Endothelial cell of umbilical vein (primary cell): ENCODE measurements at regions not wholly inside any gene's neighbourhood (a gene's known extent, or its start where the extent isn't known, plus 50 kb on each side); places are given as distances from the start of the nearest gene placed in this dataset.

Experiments used
- CTCF ChIP-seq, 2 donors: IDR thresholded peaks; 1 replicate in 1 of 2; 2 replicates in 1 of 2; pipeline ENCODE4 v1.5.1; 2011; ENCODE audit warnings: low read length in 2 of 2, mild to moderate bottlenecking in 2 of 2, moderate library complexity in 2 of 2, control low read depth in 1 of 2, inconsistent platforms in 1 of 2, low read depth in 1 of 2; ENCODE audit not compliant: insufficient read depth in 1 of 2; ENCODE audit errors: extremely low read depth in 1 of 2
- EZH2 ChIP-seq: IDR thresholded peaks from 2 replicates; pipeline ENCODE4 v1.6.1; 2012; ENCODE audit warnings: borderline replicate concordance, low read depth, mild to moderate bottlenecking, moderate library complexity, low read length, inconsistent platforms; ENCODE audit not compliant: severe bottlenecking
- FOS ChIP-seq: IDR thresholded peaks from 2 replicates; pipeline ENCODE4 v1.6.1; 2011; ENCODE audit warnings: mild to moderate bottlenecking, low read length, moderate library complexity, borderline replicate concordance; ENCODE audit not compliant: insufficient read depth
- JUN ChIP-seq: IDR thresholded peaks from 2 replicates; pipeline ENCODE4 v1.6.1; 2011; ENCODE audit warnings: borderline replicate concordance, low read depth; ENCODE audit not compliant: insufficient read length, insufficient read depth
- MAX ChIP-seq: IDR thresholded peaks from 2 replicates; pipeline ENCODE4 v1.6.1; 2011; ENCODE audit not compliant: insufficient read depth, insufficient read length
- POLR2A ChIP-seq: IDR thresholded peaks from 2 replicates; pipeline ENCODE4 v1.6.1; 2012; ENCODE audit warnings: low read depth, mild to moderate bottlenecking, control low read depth, low read length
- POLR2AphosphoS5 ChIP-seq: IDR thresholded peaks from 2 replicates; pipeline ENCODE4 v1.6.1; 2012; ENCODE audit warnings: low read depth, mild to moderate bottlenecking, control low read depth, low read length, moderate library complexity; ENCODE audit not compliant: insufficient read depth

GRCh38 chr15:53395871-53396270, 363.6 kb downstream of the WDR72 start:
- TF ChIP-seq CTCF (IDR thresholded peaks at IDR 0.05; ENCODE audit: extremely low read depth in 1 of 2, insufficient read depth in 1 of 2, low read depth in 1 of 2, low read length in 2 of 2) (no peak), POLR2A (no peak), MAX (no peak), POLR2AphosphoS5 (no peak), JUN (no peak), FOS (no peak), EZH2 (no peak)
